Fibroblast of peridontal ligament (primary cell): ENCODE measurements at regions not wholly inside any gene's neighbourhood (a gene's known extent, or its start where the extent isn't known, plus 50 kb on each side); places are given as distances from the start of the nearest gene placed in this dataset.
"Not testable (repeated sequence)": the region's sequence is repeated elsewhere in the genome, so short reads cannot be mapped to it uniquely, and the experiment has no call there.

ENCODE experiments used
- DNase-seq: peaks from one replicate; pipeline ENCODE4 v3.0.0-alpha.2; 2010; ENCODE audit errors: extremely low read depth

DNA sequence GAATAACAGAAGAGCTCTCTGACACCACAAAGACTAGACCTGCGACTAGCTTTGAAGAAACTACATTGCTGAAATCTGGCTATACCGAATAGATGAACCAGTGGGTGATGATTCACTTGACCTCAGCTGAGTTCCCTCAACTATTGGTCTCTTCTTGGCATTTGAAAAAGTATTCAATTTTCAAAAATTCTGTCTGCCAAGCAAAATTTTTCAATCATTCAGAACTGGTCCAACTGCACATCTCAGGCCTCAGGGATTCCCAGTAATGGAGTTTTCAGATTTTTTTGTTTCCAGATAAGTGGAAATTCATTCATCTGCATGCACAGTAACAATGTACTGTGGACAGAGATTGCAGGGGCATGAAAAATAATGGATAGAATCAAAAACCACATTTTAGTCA is 121.4 kb upstream of the NAA20 start:
- DNase-seq: no peak

DNA sequence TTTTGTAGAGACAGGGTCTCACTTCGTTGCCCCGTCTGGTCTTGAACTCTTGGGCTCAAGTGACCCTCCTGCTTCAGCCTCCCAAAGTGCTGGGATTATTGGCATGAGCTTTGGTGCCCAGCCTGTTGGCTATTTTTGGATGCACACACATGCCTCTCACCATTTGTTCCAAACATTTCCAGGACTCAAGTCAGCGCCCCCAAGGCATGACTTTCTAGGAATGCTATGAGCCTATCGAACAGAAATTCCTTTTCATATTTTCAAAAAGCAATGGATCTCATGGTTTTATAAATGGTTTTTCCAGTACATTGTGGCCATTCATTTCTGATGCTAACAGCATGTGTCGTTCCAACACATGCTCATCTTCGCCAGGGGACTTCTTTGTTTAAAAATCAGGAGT is 119.3 kb upstream of the NAA20 start:
- no peak for DNase-seq

DNA sequence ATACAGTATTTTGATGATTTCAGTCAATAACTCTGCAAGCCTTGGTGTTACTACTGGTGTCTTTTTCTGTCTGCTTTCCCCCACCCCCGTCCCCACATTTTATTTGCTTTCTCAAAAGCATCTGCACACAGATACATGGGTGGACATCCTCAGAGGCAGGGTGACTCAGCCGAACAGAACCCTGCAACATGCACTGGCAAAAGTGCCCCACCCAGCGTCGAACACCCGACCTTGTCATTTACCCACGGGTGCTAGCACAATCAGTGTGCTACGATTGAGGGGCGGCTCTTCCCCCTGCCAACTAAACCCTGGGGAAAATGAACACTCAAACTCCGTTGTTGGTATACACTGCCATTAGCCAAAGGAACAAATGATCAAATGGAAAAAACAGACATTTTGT is 115.9 kb upstream of the NAA20 start:
- DNase-seq: no peak

DNA sequence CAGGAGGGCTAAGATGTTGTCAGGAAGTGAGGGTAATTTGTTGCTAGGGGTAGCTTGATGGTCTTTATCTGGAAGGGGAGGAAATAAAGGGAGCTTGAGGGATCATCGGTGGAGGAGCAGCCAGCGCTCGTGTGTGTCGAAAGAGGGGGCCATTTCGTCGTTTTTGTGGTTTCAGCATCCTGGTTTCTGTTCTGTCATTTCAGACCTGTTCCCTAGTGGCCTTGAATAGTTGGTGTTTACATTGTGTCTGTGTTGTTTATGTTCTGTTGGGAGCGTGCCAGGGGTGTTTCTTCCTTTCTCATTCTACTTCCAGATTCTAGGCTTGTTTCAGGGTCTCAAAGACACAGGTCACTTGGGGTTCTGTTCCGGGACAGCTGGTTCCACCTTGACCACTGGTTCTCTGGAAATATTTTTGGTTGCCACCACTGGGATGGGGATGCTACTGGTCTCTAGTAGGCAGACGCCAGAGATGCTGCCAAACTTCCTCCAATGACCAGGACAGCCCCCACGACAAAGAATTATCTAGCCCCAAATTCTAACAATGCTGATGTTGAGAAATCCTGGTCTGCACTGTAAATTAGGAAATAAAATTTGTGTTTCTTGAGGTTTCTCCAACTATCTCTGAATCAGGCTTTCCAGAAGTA is 113.9 kb upstream of the NAA20 start:
- peak; percentile 72 for DNase-seq

DNA sequence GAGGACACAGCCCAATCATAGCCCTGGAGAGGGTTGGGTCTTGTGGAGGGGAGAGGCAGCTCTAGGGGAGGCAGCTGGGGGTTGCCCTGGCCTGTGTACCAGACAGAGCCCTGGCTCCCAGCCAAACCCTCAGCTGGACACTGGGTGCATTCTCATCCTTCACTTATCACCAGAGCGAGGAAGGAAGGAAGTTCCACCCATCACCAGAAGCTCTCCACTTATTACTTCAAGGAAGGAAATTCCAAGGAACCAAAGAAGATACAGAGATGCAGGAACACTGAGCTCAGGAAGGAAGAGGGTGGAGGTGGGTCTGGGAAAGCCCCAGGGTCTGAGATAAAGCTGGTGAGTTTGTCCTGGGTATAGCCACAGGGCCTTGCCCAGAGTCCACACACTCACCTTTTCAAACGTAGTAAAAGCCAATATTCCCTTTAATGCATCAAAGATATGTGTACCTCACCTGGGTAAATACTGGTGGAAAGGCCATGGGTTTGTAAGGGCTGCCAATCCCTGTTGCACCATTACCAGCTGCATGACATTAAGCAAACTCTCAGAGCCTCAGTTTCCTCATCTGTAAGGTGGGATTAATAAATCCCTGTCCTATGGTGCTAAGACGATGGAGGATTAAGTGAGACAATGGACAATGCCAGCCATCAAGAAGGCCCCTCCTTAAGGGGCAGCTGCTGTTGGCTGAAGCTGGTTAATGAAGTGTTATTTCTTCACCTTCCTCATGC is 109.7 kb upstream of the NAA20 start:
- no peak for DNase-seq

DNA sequence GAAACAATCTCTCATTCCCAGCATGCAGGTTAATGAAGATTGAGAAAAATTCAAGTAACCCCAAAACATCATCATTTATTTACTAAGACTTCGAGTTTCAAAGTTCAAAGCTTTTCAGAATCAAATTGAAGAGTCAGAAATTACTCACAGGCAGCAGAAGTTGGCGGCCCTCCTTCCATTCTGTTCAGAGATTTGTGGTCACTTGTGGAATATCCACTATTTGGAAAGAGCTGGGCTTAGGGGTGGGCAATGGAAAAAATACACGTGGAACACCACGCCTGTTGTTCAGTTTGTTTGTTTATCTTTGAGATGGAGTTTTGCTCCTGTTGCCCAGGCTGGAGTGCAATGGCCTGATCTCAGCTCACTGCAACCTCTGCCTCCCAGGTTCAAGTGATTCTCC is 108.6 kb upstream of the NAA20 start:
- peak; percentile 38 for DNase-seq

DNA sequence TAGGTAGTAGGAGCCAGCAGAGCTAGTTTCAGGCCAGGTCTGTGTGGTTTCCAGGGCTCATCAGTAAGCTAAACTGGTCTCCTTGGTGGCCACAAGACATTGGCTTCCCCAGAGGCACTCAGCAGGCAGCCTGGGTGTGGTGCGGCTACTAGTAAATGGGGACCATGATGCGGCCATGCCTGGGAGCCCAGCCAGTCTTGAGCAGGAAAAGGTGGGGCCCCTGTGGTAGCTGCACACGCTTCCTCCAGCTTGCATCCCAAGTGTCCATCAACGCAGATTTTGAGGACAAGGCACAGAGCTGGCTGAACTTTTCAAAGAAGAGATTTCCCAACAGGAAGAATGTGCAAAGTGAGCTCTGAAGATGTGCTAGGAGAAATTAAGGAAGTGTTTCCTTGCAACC is 107.4 kb upstream of the NAA20 start:
- DNase-seq: no peak

DNA sequence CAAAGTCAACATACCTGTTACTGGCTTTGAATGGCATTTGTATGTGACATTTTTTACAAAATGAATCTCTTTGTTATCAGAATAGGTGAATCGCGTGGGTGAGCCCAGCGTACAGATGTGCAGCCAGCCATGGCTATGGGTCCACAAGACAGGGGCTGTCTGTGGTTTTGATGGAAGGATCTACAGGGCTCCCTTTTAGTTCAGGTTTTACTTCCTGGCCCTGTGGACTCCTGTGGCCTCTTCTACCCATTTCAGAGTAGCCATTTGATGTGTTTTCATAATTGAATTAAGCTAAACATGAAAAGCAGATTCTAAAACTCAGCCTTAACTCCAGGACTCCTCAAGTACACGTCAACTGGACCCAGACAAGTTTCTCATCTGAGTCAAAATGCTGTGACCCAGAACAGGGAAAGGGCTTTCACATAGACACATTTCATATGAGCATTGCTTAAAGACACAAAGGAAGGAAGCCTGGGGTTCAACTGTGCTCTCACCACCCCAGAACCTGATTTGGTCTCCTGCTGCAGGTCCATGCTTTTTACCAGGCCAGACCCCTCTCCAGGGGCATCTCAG is 105.3 kb upstream of the NAA20 start:
- DNase-seq: no peak

DNA sequence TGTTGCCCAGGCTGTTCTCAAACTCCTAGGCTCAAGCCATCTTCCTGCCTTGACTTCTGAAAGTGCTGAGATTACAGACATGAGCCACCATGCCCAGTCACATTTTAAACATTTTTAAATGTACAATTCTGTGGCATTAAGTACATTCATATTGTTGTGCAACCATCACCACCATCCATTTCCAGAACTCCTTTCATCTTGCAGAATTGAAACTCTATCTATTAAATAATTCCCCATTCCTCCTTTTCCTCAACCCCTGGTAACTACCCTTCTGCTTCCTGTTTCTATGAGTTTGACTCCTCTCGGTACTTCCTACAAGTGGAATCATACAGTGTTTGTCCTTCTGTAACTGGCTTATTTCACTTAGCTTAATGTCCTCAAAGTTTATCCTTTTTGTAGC is 103.8 kb upstream of the NAA20 start:
- DNase-seq: no peak

DNA sequence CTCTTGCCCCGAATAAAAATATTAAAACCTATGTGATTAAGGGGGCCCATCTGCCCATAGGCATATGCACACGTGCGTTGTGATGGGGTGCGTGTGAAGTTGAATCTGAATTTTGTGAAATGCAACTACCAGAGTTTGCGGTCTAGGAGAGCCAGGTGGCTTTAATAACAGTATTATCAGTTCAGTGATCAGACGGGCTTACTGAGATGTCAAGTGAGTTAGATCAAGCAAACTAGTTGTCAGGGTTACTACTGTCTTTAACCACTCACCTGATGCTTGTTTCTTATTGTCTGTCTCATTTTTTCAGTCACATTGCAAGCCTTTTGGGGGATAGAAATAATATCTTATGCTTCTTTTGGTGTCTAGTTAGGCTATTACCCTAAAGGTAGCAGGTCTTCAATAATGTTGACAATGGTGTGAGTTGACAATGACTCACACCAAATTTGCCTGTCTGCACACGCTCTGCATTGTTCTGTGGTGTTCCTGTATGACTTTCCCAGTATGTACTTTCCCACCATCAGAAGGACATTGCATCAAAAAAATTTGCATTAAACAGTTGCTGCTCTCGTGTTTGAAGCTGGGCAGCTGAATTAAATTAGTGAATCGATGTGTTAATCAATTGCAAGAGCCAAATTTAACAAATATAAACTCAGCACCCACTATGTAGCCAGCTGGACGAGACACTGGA is 103.1 kb upstream of the NAA20 start:
- DNase-seq: no peak

DNA sequence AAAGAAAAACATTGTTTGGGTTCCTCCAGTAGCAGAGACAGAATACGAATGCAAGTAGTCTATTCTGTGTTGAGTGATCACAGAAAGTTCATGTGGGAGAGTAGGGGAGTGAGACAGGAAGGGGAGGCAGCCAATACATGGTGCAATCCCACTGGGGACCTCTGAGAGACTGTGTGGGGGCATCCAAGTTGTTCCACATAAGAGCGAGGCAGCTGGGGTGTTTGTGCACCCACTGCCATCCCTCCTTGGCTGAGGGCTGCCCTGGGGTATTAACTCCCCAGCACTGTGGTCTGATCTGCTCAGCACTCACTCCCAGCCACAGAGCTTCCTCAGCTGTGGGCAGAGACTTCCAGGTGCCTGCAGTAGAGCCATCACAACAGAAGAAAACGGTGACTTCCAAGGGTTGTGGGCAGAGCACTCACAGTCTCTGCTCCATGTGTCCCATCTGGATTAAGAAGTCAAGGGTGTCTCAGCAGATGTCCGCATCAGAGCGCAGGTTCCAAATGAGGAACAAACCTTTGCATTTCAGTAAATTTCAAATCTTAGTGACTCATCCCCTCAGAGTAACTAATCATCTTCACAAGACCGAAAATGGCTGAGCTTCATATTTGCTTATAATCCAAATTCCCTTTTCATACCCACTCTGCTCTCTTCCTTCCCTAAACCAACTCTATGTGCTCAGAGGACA is 101.9 kb upstream of the NAA20 start:
- DNase-seq: peak; percentile 13

DNA sequence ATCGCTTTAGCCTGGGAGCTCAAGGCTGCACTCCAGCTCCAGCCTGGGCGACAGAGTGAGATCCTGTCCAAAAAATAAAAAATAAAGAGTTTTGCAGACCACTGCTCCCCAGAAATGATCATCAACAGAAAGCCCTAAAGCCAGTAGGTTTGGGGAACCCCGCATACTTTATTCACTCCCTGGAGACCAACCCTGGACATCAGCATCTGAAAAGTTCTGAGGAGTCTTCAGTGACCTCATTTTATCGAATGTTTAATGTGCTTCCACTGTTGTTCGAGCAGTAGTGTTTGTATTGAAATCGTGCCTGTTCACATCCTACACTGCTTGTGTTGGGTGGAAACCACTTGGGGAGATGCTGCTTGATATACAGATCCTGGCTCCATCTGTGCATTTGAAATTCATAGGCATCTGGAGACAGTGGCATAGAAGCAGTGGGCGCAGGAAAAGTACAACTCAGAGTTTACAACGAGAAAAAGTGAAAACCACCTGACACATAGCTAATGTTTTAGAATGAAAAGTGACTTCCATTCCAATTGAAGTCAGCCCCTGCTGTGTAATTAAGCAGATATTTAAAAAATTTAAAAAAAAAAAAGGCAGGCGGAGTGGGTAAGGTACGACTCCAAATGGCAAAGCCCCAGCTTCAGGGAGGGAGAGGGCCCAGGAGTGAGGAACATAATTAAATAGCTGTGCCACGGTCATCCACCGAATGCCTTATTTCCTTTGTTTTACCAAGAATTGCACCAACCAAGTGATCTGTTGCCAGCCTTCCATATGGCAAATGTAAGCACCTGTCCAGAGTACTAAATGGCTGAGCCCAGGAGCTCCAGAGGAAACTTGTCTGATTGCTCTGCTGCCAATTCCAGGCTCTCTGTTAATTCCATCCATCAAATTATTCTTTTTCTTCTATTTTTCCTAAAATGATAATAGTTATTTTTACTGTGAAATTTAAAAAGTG is 100.4 kb upstream of the NAA20 start:
- DNase-seq: no peak

DNA sequence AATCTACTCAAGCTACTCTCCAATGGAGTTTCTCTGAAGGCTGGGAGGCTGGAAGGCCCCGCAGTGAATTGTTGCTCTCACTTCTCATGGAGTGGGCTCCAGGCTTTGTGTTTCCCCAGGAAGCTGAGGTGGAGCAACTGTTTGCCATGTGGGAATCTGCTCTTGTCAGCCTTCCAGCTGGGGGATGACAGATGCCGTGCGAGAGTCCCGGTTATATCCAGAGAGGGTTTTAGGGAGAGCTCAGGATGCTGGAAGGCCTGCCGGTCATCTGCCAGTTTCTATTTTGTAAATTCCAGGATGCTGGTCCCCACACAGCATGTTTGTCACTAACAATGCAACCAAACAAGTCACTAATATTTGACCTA is 98.2 kb upstream of the NAA20 start:
- DNase-seq: no peak

DNA sequence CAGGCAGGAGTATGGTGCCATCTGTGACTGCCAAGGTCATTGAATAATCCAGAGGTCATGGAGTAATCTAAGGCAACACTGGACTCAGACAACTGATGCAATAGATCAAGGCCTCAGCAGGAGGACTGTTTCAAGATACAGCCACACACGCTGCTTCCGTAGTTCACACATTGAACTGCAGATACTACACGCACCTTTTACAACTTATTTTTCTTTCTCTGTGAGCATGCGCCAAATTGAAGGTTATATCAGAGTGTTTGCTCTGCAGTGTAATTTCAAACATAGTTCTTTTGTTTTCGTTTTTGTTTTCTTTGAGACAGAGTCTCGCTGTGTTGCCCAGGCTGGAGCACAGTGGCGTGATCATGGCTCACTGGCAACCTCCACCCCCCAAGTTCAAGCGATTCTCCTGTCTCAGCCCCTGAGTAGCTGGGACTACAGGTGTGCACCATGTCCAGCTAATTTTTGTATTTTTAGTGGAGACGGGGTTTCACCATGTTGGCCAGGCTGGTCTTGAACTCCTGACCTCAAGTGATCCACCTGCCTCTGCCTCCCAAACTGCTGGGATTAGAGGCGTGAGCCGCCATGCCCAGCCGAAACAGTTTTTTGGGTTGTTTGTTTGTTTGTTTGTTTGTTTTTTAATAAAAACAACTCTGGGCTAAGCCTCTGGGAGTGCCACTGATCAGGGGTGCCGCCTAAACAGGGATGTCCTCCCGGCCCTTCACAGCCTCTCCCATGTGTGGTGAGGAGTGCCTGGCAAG is 96.6 kb upstream of the NAA20 start:
- no peak for DNase-seq

DNA sequence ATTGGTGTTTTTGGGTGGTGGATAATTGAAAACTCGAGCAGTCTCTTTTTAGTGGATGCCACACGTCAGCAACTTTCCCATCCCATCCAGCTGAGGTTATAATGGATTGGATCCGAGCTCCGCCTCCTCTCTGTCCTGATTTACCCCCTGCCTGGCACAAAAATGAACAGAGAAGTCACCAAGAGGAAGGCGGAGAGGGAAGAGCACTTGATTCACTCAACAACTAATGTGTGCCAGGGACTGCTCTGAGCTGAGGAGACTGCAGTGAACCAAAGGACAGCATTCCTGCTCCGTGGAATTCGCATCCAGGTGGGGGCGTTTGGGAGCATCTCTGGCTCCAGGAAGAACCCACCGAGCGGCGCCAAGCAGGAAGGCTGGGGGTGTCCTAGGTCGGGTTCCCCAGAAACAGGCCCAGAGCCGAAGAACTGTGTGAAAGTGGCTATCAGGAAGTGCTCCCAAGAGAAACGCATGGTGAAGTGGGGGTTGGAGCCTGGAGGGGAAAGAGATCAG is 95.8 kb upstream of the NAA20 start:
- DNase-seq: no peak

DNA sequence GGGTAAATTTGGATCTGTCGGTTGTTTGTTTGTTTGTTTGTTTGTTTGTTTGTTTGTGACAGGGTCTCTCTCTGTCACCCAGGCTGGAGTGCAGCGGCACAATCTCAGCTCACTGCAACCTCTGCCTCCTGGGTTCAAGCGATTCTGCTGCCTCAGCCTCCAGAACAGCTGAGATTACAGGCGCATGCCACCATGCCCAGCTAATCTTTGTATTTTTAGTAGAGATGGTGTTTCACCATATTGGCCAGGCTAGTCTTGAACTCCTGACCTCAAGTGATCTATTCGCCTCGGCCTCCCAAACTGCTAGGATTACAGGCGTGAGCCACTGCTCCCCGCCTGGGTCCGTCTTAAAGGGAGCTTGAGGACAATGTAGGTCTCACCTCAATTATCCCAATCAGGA is 95.3 kb upstream of the NAA20 start:
- DNase-seq: not testable (repeated sequence)

DNA sequence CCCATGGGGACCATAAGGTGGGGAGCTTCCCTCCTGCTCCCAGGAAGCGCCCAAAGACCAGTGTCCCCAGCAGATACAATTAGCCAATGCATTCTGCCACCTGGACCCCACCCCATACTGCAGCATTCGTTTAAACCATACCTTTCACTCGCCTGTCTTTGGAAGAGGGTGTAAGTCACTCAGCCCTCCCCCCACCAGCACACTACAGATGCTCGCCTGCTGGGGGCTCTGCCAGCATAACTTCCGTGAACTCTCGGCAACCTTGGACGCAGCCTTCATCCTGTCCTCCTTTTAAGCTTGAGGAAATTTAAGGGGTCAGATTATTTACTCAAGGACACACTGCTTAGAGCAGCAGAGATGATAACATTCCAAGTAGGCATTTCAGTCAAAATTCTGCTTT is 94.4 kb upstream of the NAA20 start:
- DNase-seq: no peak

DNA sequence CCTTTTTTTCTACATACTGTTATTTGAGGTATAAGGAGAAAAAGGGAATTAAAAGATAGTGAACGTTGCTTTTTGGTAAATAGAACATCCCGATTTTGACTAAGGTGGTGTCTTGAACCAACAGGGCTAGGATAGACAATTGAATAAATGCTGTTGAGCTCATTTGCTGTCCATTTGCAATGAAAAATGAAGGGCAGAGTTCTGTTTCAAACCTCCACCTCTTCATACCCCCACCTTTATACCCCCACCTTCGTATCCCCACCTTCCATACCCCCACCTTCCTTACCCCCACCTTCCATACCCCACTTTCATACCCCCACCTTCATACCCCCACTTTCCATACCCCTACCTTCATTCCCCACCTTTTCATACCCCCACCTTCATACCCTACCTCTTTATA is 93.4 kb upstream of the NAA20 start:
- DNase-seq: no peak

DNA sequence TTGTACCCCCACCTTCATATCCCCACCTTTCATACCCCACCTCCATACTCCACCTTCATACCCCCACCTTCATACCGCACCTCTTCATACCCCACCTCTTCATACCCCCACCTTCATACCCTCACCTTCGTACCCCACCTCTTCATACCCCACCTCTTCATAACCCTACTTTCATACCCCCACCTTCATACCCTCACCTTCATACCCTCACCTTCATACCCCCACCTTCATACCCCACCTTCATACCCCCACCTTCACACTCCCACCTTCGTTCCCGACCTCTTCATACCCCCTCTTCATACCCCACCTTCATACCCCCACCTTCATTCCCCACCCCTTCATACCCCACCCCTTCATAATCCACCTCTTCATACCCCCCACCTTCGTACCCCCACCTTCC is 92.9 kb upstream of the NAA20 start:
- no peak for DNase-seq

DNA sequence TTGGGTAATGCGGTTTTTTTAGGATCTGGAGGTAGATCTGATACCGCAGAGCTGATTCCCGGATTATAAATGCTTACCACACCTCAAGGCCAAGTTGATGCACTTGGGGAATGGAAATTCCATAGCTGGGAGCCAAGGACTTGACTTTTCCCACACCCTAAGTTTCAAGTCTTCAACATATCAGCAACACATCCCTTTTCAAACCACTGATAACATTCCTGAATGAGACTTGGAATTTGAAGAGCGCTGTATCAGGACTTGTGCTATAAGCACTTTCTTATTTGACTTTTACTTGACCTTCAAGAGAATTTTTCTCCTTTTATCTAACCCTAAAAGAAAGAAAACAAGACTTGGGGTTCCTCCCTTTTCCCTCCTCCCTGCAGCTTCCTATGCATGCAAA is 90.6 kb upstream of the NAA20 start:
- DNase-seq: no peak
